NCI-H82 (cell line): ENCODE measurements at regions not wholly inside any gene's neighbourhood (a gene's known extent, or its start where the extent isn't known, plus 50 kb on each side); places are given as distances from the start of the nearest gene placed in this dataset.

Experiments
- DNase-seq: peaks from one replicate; lab custom pipeline; 2025; lab: John Stamatoyannopoulos, UW

- DNase-seq, result no peak
These were observed 207.2 kb upstream of the NAALADL2 start for GRCh38 chr3:174651951-174652350.

- DNase-seq, result peak; percentile 16
These were observed 199.6 kb upstream of the NAALADL2 start for GRCh38 chr3:174659511-174659910.

GRCh38 chr3:174662653-174663052, 196.5 kb upstream of the NAALADL2 start:
- no peak for DNase-seq

- no peak for DNase-seq
These were observed 191.7 kb upstream of the NAALADL2 start for GRCh38 chr3:174667386-174667785.

DNA sequence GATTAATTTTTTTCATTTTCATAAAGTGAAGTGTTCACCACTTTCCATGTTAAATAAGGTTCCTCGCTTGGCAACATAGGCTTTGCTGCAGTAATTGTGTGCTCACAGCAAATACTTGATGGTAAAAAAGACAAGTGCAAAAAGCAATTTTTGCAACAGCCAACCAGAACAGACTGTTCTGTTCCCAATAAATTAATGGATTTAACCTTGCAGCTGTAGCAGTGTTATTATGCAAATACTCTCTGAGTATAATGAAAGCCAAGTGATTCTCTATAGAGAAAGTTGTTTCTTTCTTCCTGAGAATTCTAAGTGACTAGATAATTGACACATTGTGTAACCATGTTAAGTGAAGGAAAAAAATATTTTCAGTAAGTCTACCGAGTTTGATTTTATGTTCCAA, 183.7 kb upstream of the NAALADL2 start:
- DNase-seq, result no peak

- no peak for DNase-seq
These were observed 177.3 kb upstream of the NAALADL2 start for GRCh38 chr3:174681784-174682183.

DNA sequence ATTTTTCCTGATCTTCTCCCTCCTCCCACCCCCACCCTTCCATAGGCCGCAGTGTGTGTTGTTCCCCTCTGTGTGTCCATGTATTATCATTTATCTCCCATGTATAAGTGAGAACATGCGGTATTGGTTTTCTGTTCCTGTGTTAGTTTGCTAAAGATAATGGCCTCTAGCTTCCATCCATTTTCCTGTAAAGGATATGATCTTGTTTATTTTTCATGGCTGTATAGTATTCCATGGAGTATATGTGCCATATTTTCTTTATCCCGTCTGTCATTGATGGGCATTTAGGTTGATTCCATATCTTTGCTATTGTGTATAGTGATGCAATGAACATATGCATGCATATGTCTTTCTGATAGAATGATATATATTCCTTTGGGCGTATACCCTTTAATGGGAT, 173.3 kb upstream of the NAALADL2 start:
- no peak for DNase-seq

DNA sequence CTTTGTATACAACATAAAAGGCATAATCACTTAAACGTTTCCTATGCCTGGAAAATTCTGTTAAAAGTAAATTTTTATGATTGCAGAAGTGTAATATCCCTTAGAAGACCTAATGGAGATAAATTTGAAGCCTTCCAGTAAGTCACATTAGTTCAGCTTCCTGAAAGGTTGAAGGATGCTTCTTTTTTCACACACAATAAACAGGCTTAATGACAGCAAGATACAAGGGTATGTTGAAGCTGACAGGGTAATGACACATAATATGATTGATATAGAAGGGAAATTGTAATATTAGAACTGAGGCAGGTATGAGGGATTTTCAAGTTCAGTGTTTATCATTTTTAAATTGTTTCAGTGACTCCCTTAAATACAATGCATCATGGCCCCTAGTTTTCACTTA, 161.8 kb upstream of the NAALADL2 start:
- DNase-seq, result no peak

- DNase-seq, result peak; percentile 15
These were observed 158.4 kb upstream of the NAALADL2 start for GRCh38 chr3:174700736-174701135.

- DNase-seq, result no peak
These were observed 148.5 kb upstream of the NAALADL2 start for GRCh38 chr3:174710612-174711011.

GRCh38 chr3:174715386-174715785, 143.7 kb upstream of the NAALADL2 start:
- no peak for DNase-seq

DNA sequence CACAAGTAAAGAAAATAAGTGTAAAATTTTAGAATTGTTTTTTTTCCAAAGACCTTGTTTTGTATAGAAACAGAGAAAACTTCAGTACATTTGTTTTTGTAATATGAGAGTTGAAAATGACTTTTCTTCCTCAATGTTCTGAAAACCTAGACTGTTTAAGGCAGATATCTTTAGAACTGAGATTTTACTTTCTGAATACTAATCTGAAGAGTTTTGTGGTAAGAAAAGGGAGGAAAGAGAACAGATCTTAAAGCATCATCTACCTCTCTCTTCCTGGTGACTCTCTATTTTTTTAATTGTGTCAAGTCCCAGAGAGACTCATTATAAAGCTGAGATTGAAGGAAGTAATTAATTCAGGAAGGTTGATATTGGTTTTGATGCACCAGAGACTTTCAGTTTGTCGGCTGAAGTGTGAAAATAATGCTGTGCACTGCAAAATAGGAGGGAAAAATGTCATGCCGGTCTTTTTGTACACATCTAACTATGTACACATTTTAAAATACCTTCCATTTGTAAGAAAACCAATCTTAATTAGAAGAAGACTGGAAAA, 142.1 kb upstream of the NAALADL2 start:
- no peak for DNase-seq

DNA sequence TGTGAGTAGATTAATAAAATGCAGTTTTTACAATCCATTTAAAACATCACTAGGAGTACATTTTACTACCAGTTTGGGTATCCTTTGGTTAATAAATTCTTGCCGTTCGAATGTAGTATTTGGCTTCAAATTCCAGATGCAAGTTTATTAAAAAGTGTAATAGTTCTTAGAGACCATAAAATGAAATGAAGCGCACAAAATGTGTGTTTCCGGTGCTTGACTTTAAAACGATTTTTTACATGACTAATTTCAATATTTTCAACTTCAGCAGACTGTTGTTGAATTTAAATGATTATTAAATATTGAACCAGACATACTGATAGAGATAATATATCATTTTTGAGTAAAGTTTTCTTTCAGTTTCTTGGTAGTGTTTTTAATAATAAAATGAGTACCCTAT, 138.4 kb upstream of the NAALADL2 start:
- DNase-seq, result no peak

GRCh38 chr3:174725303-174725702, 133.8 kb upstream of the NAALADL2 start:
- no peak for DNase-seq

- DNase-seq, result no peak
These were observed 121.2 kb upstream of the NAALADL2 start for GRCh38 chr3:174737966-174738365.

- peak; percentile 57 for DNase-seq
These were observed 110.0 kb upstream of the NAALADL2 start for GRCh38 chr3:174749143-174749542.

DNA sequence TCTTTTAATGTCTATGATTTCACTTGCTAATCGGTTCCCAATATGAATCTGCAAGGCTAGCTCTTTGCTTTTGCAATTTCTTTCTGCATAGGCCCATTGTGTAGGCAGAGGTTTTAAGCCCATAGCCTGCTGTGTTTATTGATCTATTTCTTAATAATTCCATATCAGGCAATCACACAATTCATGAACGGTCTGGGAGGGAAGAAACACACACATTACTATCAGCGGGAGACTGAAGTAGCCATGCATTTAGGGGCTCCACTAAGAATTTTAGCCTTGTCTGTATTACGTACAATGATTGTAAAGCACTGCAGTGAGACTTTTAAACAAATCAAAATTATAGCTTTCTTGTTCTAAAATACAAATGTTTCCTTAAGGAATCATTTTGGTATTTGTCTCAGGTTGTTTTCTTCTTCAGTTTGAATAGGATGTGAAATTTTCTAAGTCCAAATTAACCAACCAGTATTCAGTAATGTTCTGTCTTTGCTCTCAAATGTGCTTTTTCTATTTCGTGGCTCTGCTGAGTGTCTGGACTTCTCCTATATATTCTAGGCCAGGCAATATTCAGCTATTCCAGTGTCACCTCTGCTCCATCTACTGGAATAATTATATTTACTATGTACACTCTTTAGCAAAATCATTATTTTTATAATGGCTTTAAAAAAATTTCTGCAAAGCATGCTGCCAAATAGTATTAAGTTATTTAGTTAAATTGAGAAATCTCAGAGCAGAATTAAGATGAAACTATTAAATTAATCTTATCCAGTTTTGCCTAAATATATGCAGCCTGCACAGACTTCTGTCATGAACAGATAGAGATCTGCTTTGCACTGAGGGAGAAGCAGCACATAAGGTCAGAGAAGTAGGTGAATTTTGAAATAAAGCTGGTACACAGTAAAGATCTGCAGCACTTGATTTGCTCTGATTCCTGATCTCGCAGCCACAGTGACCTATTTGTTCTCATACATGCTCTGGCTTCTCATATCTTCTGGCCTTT, 103.0 kb upstream of the NAALADL2 start:
- DNase-seq, result no peak

DNA sequence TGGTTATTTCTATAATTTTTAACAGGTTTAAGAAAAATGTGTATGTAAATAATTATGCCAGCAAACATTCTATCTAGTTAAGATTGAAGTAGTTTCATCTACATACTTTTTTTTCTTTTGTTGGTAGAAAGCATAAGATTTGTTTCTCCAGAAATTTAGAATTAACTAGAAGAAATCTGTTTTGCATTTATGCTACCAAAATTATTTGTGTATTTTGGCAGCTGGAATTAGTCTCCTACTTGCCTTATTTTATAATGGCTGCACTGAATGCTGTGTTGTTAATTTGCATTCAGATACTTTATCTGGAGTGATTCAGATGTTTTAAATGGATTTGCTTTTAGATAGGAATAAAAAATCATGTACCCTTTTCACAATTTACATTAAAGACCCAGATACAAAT, 100.2 kb upstream of the NAALADL2 start:
- DNase-seq, result no peak

GRCh38 chr3:174767406-174767805, 91.7 kb upstream of the NAALADL2 start:
- no peak for DNase-seq

GRCh38 chr3:174767853-174768382, 91.2 kb upstream of the NAALADL2 start:
- DNase-seq, result no peak

DNA sequence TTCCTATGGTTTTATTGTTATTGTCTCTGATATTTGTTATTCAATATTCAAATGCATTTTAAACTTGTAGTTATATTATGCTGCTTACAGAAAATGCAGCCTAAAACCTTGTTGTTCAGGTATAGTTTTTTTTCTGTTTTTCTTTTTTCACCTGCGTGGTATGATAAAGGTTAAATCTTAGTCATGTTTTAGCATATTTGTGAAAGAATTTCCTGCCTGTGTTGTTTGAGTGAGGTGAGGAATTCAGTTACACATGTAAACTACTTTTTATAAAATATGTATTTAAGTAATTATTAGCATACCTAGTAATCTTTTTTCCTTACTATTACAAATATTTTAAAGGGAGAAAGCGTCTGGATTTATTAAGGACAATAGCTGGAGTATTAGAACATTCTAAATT, 90.0 kb upstream of the NAALADL2 start:
- DNase-seq, result no peak

DNA sequence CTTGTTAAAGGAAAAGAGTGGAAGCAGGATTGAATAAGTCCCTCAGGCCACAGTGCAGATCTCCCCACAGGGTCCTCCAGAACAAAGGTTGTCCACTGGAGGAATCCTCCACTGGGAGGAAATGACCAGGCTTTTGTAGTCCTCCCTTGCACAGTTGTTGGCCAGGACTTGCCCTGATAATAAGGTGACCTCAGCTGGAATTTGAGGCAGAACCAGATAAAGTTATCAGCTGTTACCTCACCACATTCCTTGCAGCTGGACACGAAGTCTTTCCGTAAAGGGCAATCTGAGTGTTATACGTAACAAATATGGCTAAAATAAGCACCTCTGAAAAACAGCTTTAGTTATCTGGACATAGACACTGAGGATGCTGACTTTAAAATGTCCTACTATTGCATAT, 83.5 kb upstream of the NAALADL2 start:
- DNase-seq, result no peak

- DNase-seq, result no peak
These were observed 83.0 kb upstream of the NAALADL2 start for GRCh38 chr3:174776123-174776522.
